ENCODE measurements at regions not wholly inside any gene's neighbourhood (a gene's known extent, or its start where the extent isn't known, plus 50 kb on each side); places are given as distances from the start of the nearest gene placed in this dataset.
A peak's percentile ranks its signal among the peaks of the same experiment; 100 is the strongest.

DNA sequence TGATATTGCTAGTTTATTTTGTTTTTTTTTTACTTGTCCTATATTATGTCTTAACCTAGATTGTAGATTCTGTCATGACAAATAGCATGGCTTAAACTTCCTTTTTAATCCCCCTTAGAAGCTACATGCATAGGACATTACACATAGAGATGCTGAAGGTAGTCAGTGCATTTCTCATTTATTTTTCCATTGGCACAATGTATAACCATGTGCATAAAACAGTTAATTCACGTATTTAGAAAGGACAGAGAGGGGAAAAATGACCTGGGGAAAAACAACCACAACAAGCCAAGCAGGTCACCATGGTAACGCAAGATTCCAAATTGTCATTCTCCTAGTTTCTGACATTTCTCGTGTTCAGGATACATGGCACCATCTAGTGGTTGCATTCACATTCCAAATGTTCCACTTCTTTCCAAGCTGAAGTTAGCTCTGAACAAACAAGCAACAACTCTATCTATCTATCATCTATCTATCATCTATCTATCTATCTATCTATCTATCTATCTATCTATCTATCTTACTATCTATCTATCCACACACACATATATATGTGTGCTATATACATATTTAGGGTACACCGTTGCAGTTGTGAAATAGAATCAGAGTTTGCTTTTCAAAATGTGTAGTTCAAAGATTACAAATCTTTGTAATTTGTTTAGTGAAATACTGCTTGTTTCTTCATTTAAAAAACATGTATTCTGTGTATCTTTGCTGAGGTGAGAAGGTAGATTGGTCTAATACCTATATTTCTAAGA is 487.2 kb upstream of the ST8SIA4 start:
- no peaks in the 10 kb centered on the region for H3K4me1 ChIP-seq (replicated peaks in 1 of 2; ENCODE audit: control insufficient read depth in 2 of 2, insufficient read depth in 2 of 2, low read length in 2 of 2)
- WGBS (ENCODE audit: insufficient coverage, low coverage, missing lambda C conversion rate): 5% methylated on average over 4 of the region's 4 CpGs
- ATAC-seq (no peak), DNase-seq (ENCODE audit: extremely low read depth in 1 of 4, low spot score in 3 of 4) (peak; percentile 2 to 21 (median 6)), FAIRE-seq (no peak)
- ChIA-PET CTCF (ENCODE audit: low intra/inter-chr PET ratio) (no interaction called here), POLR2A (no interaction called here)
- H3K79me2 ChIP-seq (ENCODE audit: control insufficient read depth, insufficient read depth, low read length): no peaks in the 10 kb centered on the region
- intact Hi-C loops (cut with micrococcal nuclease): no loop called here
- in situ Hi-C loops (cut with MboI): no loop called here
- no peak overlapping the region for H3K4me2 ChIP-seq (ENCODE audit: insufficient read depth, low read length)
- BruUV-seq (replicated peaks): no TSS peak
- no peak overlapping the region for H3K9ac ChIP-seq (ENCODE audit: insufficient read depth in 1 of 2, low read depth in 2 of 2, low read length in 2 of 2)
- no peak overlapping the region for H3K4me3 ChIP-seq
- no peaks in the 10 kb centered on the region for H4K20me1 ChIP-seq (replicated peaks; ENCODE audit: control insufficient read depth, insufficient read depth, low read length)
- H3K9me3 ChIP-seq (replicated peaks; ENCODE audit: control insufficient read depth, insufficient read depth, low read depth, low read length): no peaks in the 10 kb centered on the region
- H3K36me3 ChIP-seq (ENCODE audit: control insufficient read depth, insufficient read depth, low read length): no peaks in the 10 kb centered on the region
- H3K9me1 ChIP-seq (ENCODE audit: control insufficient read depth, insufficient read depth, low read length): no peaks in the 10 kb centered on the region
- H3K27me3 ChIP-seq (ENCODE audit: control insufficient read depth in 2 of 2, insufficient read depth in 2 of 2, low read length in 2 of 2): no peaks in the 10 kb centered on the region
- H2AFZ ChIP-seq (ENCODE audit: low read depth, low read length): no peak overlapping the region
- TF ChIP-seq, protein P1, sequence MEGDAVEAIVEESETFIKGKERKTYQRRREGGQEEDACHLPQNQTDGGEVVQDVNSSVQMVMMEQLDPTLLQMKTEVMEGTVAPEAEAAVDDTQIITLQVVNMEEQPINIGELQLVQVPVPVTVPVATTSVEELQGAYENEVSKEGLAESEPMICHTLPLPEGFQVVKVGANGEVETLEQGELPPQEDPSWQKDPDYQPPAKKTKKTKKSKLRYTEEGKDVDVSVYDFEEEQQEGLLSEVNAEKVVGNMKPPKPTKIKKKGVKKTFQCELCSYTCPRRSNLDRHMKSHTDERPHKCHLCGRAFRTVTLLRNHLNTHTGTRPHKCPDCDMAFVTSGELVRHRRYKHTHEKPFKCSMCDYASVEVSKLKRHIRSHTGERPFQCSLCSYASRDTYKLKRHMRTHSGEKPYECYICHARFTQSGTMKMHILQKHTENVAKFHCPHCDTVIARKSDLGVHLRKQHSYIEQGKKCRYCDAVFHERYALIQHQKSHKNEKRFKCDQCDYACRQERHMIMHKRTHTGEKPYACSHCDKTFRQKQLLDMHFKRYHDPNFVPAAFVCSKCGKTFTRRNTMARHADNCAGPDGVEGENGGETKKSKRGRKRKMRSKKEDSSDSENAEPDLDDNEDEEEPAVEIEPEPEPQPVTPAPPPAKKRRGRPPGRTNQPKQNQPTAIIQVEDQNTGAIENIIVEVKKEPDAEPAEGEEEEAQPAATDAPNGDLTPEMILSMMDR (IDR thresholded peaks at IDR 0.05 in 2 of 3, conservative IDR thresholded peaks at IDR 0.05 in 1 of 3; ENCODE audit: insufficient read depth in 2 of 3, low read depth in 1 of 3, low read length in 3 of 3): peak in 2 of 3 experiments; percentile 17 to 32; a peak in 1 of 6 replicates
- TF ChIP-seq ZNF316 (IDR thresholded peaks at IDR 0.05) (no peak), RFX1 (IDR thresholded peaks at IDR 0.05) (peak; percentile 83), RAD21 (CRISPR knock-in tag; conservative IDR thresholded peaks at IDR 0.05 in 1 of 2, IDR thresholded peaks at IDR 0.05 in 1 of 2) (peak; percentile 10 to 21; a peak in 2 of 4 replicates), DACH1 (IDR thresholded peaks at IDR 0.05; ENCODE audit: partially characterized antibody) (peak; percentile 73), HNRNPUL1 (IDR thresholded peaks at IDR 0.05; ENCODE audit: low read length) (no peak), ZNF445 (CRISPR knock-in tag; IDR thresholded peaks at IDR 0.05; ENCODE audit: low read depth) (no peak)
- TF ChIP-seq, protein P2, sequence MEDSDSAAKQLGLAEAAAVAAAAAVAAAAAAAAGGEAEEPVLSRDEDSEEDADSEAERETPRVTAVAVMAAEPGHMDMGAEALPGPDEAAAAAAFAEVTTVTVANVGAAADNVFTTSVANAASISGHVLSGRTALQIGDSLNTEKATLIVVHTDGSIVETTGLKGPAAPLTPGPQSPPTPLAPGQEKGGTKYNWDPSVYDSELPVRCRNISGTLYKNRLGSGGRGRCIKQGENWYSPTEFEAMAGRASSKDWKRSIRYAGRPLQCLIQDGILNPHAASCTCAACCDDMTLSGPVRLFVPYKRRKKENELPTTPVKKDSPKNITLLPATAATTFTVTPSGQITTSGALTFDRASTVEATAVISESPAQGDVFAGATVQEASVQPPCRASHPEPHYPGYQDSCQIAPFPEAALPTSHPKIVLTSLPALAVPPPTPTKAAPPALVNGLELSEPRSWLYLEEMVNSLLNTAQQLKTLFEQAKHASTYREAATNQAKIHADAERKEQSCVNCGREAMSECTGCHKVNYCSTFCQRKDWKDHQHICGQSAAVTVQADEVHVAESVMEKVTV (CRISPR knock-in tag; IDR thresholded peaks at IDR 0.05): no peak
- TF ChIP-seq, protein P3, sequence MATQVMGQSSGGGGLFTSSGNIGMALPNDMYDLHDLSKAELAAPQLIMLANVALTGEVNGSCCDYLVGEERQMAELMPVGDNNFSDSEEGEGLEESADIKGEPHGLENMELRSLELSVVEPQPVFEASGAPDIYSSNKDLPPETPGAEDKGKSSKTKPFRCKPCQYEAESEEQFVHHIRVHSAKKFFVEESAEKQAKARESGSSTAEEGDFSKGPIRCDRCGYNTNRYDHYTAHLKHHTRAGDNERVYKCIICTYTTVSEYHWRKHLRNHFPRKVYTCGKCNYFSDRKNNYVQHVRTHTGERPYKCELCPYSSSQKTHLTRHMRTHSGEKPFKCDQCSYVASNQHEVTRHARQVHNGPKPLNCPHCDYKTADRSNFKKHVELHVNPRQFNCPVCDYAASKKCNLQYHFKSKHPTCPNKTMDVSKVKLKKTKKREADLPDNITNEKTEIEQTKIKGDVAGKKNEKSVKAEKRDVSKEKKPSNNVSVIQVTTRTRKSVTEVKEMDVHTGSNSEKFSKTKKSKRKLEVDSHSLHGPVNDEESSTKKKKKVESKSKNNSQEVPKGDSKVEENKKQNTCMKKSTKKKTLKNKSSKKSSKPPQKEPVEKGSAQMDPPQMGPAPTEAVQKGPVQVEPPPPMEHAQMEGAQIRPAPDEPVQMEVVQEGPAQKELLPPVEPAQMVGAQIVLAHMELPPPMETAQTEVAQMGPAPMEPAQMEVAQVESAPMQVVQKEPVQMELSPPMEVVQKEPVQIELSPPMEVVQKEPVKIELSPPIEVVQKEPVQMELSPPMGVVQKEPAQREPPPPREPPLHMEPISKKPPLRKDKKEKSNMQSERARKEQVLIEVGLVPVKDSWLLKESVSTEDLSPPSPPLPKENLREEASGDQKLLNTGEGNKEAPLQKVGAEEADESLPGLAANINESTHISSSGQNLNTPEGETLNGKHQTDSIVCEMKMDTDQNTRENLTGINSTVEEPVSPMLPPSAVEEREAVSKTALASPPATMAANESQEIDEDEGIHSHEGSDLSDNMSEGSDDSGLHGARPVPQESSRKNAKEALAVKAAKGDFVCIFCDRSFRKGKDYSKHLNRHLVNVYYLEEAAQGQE (IDR thresholded peaks at IDR 0.05; ENCODE audit: borderline replicate concordance): peak; percentile 8; the same call in 1 of the 2 replicates
- TF ChIP-seq, protein P3 (CRISPR knock-in tag; IDR thresholded peaks at IDR 0.05; ENCODE audit: low read depth): no peak
- H3K27ac ChIP-seq (ENCODE audit: extremely low read depth, low read depth, low read length): no peak overlapping the region

Measured in K562 (cell line).